ENCODE measurements at regions not wholly inside any gene's neighbourhood (a gene's known extent, or its start where the extent isn't known, plus 50 kb on each side); places are given as distances from the start of the nearest gene placed in this dataset.

- no peak for TF ChIP-seq CTCF (conservative IDR thresholded peaks at IDR 0.05; ENCODE audit: low read depth, low read length)
- no peak for TF ChIP-seq EZH2 (IDR thresholded peaks at IDR 0.05; ENCODE audit: borderline replicate concordance, low read depth, low read length, poor library complexity, severe bottlenecking)
Measured at GRCh38 chr2:51579412-51579811, 547.5 kb upstream of the NRXN1 start.
